ENCODE measurements at regions not wholly inside any gene's neighbourhood (a gene's known extent, or its start where the extent isn't known, plus 50 kb on each side); places are given as distances from the start of the nearest gene placed in this dataset.

DNA sequence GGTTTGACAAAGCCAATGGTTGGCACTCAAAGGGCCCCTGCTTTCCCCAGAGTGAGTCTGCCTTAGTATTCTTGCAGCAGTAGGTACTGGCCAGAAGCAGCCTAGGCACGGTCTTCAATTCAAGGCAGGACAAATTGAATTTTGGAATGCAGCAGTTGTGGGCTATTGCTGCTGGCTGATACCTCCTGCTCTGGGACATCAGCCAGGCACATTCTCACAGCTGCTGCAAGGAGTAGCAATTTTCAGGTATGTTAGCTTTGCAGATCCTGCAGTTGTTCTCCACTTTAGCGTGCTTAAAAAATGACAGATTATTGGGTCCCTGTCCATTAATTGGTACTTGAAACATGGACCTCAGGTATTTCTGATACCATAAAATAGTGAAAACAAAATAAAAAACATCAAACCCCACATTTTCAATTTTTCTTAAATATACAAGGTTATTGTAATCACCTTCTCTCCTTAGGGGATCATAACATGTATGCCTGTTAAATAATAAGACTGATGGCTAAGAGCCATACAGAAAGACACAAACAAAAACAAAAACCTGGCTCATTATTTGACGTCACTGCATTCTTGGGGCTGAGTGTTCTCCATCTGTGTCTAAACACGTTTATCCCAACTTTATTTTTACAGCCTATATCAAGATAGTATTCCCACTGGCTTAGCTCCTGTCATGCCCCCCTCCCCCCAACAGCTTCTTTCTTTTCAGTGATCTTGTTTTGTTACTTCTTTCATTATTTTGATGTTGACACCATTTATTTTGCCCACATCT, 85.1 kb upstream of the CARD18 start:
- no peaks in the 10 kb centered on the region; the same call in 1 of the 2 replicates for H3K9me2 ChIP-seq (ENCODE audit: insufficient read depth)
- no peak overlapping the region for H2AFZ ChIP-seq (ENCODE audit: low read depth, low read length, poor library complexity, severe bottlenecking)
- H3K27me3 ChIP-seq (ENCODE audit: insufficient read depth, low read length), result no peaks in the 10 kb centered on the region
- no TSS peak for BruUV-seq (replicated peaks)
- H3K36me3 ChIP-seq (ENCODE audit: control insufficient read depth in 1 of 2, insufficient read depth in 2 of 2, low read length in 2 of 2), result no peaks in the 10 kb centered on the region
- ATAC-seq (no peak), DNase-seq (ENCODE audit: low read depth, low spot score) (no peak)
- no peak overlapping the region for H3K4me3 ChIP-seq (replicated peaks in 1 of 2; ENCODE audit: low read depth in 1 of 2, low read length in 2 of 2)
- H3K9me3 ChIP-seq (ENCODE audit: control insufficient read depth in 1 of 2, insufficient read depth in 1 of 2, low read depth in 1 of 2, low read length in 2 of 2), result no peaks in the 10 kb centered on the region
- H3K27ac ChIP-seq (ENCODE audit: low read depth, low read length), result no peak overlapping the region
- no peak overlapping the region for H3K4me2 ChIP-seq (ENCODE audit: low read length)
- RAD21 ChIA-PET (ENCODE audit: low non-redundant PET in 1 of 2, low total read pairs in 2 of 2, uncharacterized antibody in 2 of 2, unreplicated experiment in 2 of 2), result no interaction called here
- intact Hi-C loops (cut with micrococcal nuclease), result no loop called here
- POLR2A ChIA-PET, result no interaction called here
- no peaks in the 10 kb centered on the region for H3K79me2 ChIP-seq (ENCODE audit: insufficient read depth, low read length)
- TF ChIP-seq, protein P1, sequence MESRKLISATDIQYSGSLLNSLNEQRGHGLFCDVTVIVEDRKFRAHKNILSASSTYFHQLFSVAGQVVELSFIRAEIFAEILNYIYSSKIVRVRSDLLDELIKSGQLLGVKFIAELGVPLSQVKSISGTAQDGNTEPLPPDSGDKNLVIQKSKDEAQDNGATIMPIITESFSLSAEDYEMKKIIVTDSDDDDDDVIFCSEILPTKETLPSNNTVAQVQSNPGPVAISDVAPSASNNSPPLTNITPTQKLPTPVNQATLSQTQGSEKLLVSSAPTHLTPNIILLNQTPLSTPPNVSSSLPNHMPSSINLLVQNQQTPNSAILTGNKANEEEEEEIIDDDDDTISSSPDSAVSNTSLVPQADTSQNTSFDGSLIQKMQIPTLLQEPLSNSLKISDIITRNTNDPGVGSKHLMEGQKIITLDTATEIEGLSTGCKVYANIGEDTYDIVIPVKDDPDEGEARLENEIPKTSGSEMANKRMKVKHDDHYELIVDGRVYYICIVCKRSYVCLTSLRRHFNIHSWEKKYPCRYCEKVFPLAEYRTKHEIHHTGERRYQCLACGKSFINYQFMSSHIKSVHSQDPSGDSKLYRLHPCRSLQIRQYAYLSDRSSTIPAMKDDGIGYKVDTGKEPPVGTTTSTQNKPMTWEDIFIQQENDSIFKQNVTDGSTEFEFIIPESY (IDR thresholded peaks at IDR 0.05; ENCODE audit: extremely low read depth, insufficient replicate concordance, low read length), result no peak
- TF ChIP-seq EZH2 (IDR thresholded peaks at IDR 0.05) (no peak), SIN3A (IDR thresholded peaks at IDR 0.05; ENCODE audit: low read depth) (no peak)
- TF ChIP-seq, protein P2, sequence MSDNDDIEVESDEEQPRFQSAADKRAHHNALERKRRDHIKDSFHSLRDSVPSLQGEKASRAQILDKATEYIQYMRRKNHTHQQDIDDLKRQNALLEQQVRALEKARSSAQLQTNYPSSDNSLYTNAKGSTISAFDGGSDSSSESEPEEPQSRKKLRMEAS (IDR thresholded peaks at IDR 0.05), result no peak
- H4K20me1 ChIP-seq (ENCODE audit: insufficient read depth), result no peaks in the 10 kb centered on the region
- no peak overlapping the region for H3K9ac ChIP-seq (ENCODE audit: low read length)
- CTCF ChIA-PET, result no interaction called here
- peaks cover 0 to 9% of the 10 kb centered on the region in 2 experiments; a peak in 2 of 4 replicates for H3K4me1 ChIP-seq (ENCODE audit: control insufficient read depth in 1 of 2, insufficient read depth in 2 of 2, low read length in 2 of 2)

DNA sequence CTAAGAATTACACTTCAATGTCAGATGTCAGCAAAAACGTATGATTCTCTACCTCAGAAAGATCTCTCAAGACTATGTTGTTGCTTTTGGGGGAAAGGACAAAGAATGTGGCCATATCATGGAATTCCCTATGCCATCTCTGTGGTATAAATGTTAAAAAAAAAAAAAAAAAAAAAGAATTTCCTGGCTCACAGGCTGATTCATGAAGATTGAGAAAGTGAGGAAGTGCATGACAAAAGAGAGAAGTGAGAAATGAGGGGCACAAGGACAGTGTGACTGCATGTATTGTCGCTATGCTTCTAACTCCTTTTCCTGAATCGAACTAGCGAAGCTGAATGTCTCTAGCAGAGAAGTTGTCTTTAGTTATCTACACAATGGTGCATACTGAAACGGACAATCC, 80.6 kb upstream of the CARD18 start:
- Histone ChIP-seq H3K4me3 (replicated peaks in 1 of 2; ENCODE audit: low read depth in 1 of 2, low read length in 2 of 2) (no peak overlapping the region), H3K27ac (ENCODE audit: low read depth, low read length) (no peak overlapping the region), H3K36me3 (ENCODE audit: control insufficient read depth in 1 of 2, insufficient read depth in 2 of 2, low read length in 2 of 2) (no peaks in the 10 kb centered on the region), H3K9me3 (ENCODE audit: control insufficient read depth in 1 of 2, insufficient read depth in 1 of 2, low read depth in 1 of 2, low read length in 2 of 2) (no peaks in the 10 kb centered on the region), H3K9ac (ENCODE audit: low read length) (no peak overlapping the region), H3K9me2 (ENCODE audit: insufficient read depth) (no peaks in the 10 kb centered on the region), H4K20me1 (ENCODE audit: insufficient read depth) (no peaks in the 10 kb centered on the region), H3K4me1 (ENCODE audit: control insufficient read depth in 1 of 2, insufficient read depth in 2 of 2, low read length in 2 of 2) (no peaks in the 10 kb centered on the region), H3K79me2 (ENCODE audit: insufficient read depth, low read length) (no peaks in the 10 kb centered on the region), H3K4me2 (ENCODE audit: low read length) (no peak overlapping the region), H3K27me3 (ENCODE audit: insufficient read depth, low read length) (no peaks in the 10 kb centered on the region), H2AFZ (ENCODE audit: low read depth, low read length, poor library complexity, severe bottlenecking) (no peak overlapping the region)
- intact Hi-C loops (cut with micrococcal nuclease), result no loop called here
- no TSS peak for BruUV-seq (replicated peaks)
- DNase-seq (ENCODE audit: low read depth, low spot score) (no peak), ATAC-seq (no peak)
- POLR2A ChIA-PET, result no interaction called here
- CTCF ChIA-PET, result no interaction called here
- RAD21 ChIA-PET (ENCODE audit: low non-redundant PET in 1 of 2, low total read pairs in 2 of 2, uncharacterized antibody in 2 of 2, unreplicated experiment in 2 of 2), result no interaction called here
- TF ChIP-seq ELF1 (IDR thresholded peaks at IDR 0.05; ENCODE audit: borderline replicate concordance, low read depth), result no peak
- no peak for TF ChIP-seq TCF7L2 (IDR thresholded peaks at IDR 0.05; ENCODE audit: borderline replicate concordance, extremely low read depth, insufficient read depth, insufficient read length)
- no peak for TF ChIP-seq RAD21 (IDR thresholded peaks at IDR 0.05; ENCODE audit: low read depth)
- TF ChIP-seq POLR2AphosphoS5 (IDR thresholded peaks at IDR 0.05; ENCODE audit: low read depth, low read length), result no peak
- TF ChIP-seq, protein P2 (IDR thresholded peaks at IDR 0.05), result no peak
- TF ChIP-seq, protein P3, sequence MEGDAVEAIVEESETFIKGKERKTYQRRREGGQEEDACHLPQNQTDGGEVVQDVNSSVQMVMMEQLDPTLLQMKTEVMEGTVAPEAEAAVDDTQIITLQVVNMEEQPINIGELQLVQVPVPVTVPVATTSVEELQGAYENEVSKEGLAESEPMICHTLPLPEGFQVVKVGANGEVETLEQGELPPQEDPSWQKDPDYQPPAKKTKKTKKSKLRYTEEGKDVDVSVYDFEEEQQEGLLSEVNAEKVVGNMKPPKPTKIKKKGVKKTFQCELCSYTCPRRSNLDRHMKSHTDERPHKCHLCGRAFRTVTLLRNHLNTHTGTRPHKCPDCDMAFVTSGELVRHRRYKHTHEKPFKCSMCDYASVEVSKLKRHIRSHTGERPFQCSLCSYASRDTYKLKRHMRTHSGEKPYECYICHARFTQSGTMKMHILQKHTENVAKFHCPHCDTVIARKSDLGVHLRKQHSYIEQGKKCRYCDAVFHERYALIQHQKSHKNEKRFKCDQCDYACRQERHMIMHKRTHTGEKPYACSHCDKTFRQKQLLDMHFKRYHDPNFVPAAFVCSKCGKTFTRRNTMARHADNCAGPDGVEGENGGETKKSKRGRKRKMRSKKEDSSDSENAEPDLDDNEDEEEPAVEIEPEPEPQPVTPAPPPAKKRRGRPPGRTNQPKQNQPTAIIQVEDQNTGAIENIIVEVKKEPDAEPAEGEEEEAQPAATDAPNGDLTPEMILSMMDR (IDR thresholded peaks at IDR 0.05 in 2 of 3, conservative IDR thresholded peaks at IDR 0.05 in 1 of 3; ENCODE audit: borderline replicate concordance in 1 of 3, insufficient read depth in 1 of 3, low read depth in 2 of 3, low read length in 2 of 3), result no peak
- TF ChIP-seq EGR1 (IDR thresholded peaks at IDR 0.05; ENCODE audit: low read depth), result no peak
- TF ChIP-seq, protein P1 (IDR thresholded peaks at IDR 0.05; ENCODE audit: extremely low read depth, insufficient replicate concordance, low read length), result no peak

All from HCT116 (cell line).